H1 (cell line): ENCODE measurements at regions not wholly inside any gene's neighbourhood (a gene's known extent, or its start where the extent isn't known, plus 50 kb on each side); places are given as distances from the start of the nearest gene placed in this dataset.

Experiments
- CTCF ChIA-PET: fragments of 300-600 bp; sonication (Branson Sonifier 250); formaldehyde crosslinking; loops from one replicate; lab custom pipeline; 2021; ENCODE audit not compliant: partially characterized antibody; lab: Charles Lee
- POLR2A ChIA-PET: fragments of 300-600 bp; sonication (Branson Sonifier 250); formaldehyde crosslinking; loops from one replicate; lab custom pipeline; 2021; ENCODE audit warnings: inconsistent platforms; ENCODE audit not compliant: partially characterized antibody; lab: Charles Lee
- DNase-seq, 2 experiments: peaks; one replicate each; pipeline versions ENCODE4 v3.0.0 to v3.0.0-alpha.2; 2010 to 2022; ENCODE audit warnings: low spot score in 2 of 2, low read depth in 1 of 2, mixed read lengths in 1 of 2
- FAIRE-seq: peaks from 2 replicates; lab custom pipeline; 2011; peaks lifted over from hg19 to GRCh38; lab: Jason Lieb, UNC
- H2AFZ ChIP-seq: 2 replicates; pipeline ENCODE4 v1.8.1; 2012; ENCODE audit warnings: low read length, inconsistent platforms
- H2AK5ac ChIP-seq: 2 replicates; pipeline ENCODE4 v1.6.1; 2013; ENCODE audit warnings: low read depth, low read length
- H2BK120ac ChIP-seq: replicated peaks from 2 replicates; pipeline ENCODE3; 2013; ENCODE audit warnings: low read depth, low read length, inconsistent platforms
- H2BK12ac ChIP-seq: 2 replicates; pipeline ENCODE4 v1.6.1; 2013; ENCODE audit warnings: low read depth, low read length
- H2BK15ac ChIP-seq: 2 replicates; pipeline ENCODE4 v1.6.1; 2013; ENCODE audit warnings: low read length
- H2BK20ac ChIP-seq: 2 replicates; pipeline ENCODE4 v1.6.1; 2013; ENCODE audit warnings: low read length
- H2BK5ac ChIP-seq: 2 replicates; pipeline ENCODE4 v1.6.1; 2013; ENCODE audit warnings: low read depth, low read length
- H3K14ac ChIP-seq: 2 replicates; pipeline ENCODE4 v1.6.1; 2013; ENCODE audit warnings: inconsistent platforms; ENCODE audit not compliant: insufficient read length
- H3K18ac ChIP-seq: 2 replicates; pipeline ENCODE4 v1.6.1; 2013; ENCODE audit warnings: low read length; ENCODE audit errors: extremely low read depth
- H3K23ac ChIP-seq: 2 replicates; pipeline ENCODE4 v1.6.1; 2013; ENCODE audit warnings: inconsistent platforms; ENCODE audit not compliant: insufficient read length
- H3K23me2 ChIP-seq: 2 replicates; pipeline ENCODE4 v1.6.1; 2013; ENCODE audit warnings: low read depth, low read length
- H3K27ac ChIP-seq: 2 replicates; pipeline ENCODE4 v1.6.1; 2011; ENCODE audit warnings: low read depth, low read length, inconsistent platforms
- H3K27me3 ChIP-seq, 4 experiments: replicated peaks in 1 of 4; 1 replicate in 1 of 4; 2 replicates in 3 of 4; pipeline versions ENCODE4 v1.6.1 to v1.8.1; 2011 to 2013; ENCODE audit warnings: low read length in 3 of 4, mild to moderate bottlenecking in 3 of 4, inconsistent platforms in 2 of 4, mixed read lengths in 2 of 4, moderate library complexity in 1 of 4; ENCODE audit not compliant: control insufficient read depth in 3 of 4, insufficient read depth in 3 of 4; ENCODE audit errors: extremely low read depth in 1 of 4
- H3K36me3 ChIP-seq, 4 experiments: 2 replicates each; pipeline versions ENCODE4 v1.6.1 to v1.8.1; 2011 to 2013; ENCODE audit warnings: mild to moderate bottlenecking in 4 of 4, low read length in 3 of 4, moderate library complexity in 2 of 4, control low read depth in 1 of 4, inconsistent platforms in 1 of 4; ENCODE audit not compliant: insufficient read depth in 4 of 4, control insufficient read depth in 2 of 4
- H3K4ac ChIP-seq: replicated peaks from 2 replicates; pipeline ENCODE3; 2013; ENCODE audit warnings: low read length, low read depth, mixed read lengths, inconsistent platforms; ENCODE audit not compliant: insufficient read length
- H3K4me1 ChIP-seq, 4 experiments: replicated peaks in 1 of 4; 1 replicate in 1 of 4; 2 replicates in 3 of 4; pipeline versions ENCODE4 v1.6.1 to v1.8.1; 2011 to 2013; ENCODE audit warnings: low read length in 3 of 4, inconsistent platforms in 2 of 4, mixed read lengths in 1 of 4; ENCODE audit not compliant: insufficient read depth in 4 of 4, control insufficient read depth in 3 of 4
- H3K4me2 ChIP-seq, 2 experiments: 2 replicates each; pipeline versions ENCODE4 v1.6.1 to v1.8.1; 2011 to 2013; ENCODE audit warnings: low read depth in 2 of 2, low read length in 2 of 2, control low read depth in 1 of 2, inconsistent platforms in 1 of 2, mild to moderate bottlenecking in 1 of 2; ENCODE audit not compliant: insufficient read depth in 1 of 2
- H3K4me3 ChIP-seq, 4 experiments: fragments of 200-600, 300-600 bp in 1 of 4; sonication (generic), shearing (Covaris generic), sonication (Bioruptor Twin) in 1 of 4; 2 replicates each; pipeline versions ENCODE4 v1.5.1 to v1.8.1; 2011 to 2016; ENCODE audit warnings: low read length in 4 of 4, low read depth in 3 of 4, control low read depth in 2 of 4, inconsistent platforms in 2 of 4, mild to moderate bottlenecking in 2 of 4, mixed read lengths in 1 of 4, moderate library complexity in 1 of 4; ENCODE audit not compliant: insufficient read depth in 2 of 4; ENCODE audit errors: extremely low read depth in 1 of 4
- H3K56ac ChIP-seq: replicated peaks from 2 replicates; pipeline ENCODE3; 2013; ENCODE audit warnings: low read depth, mild to moderate bottlenecking, mixed read lengths, low read length, inconsistent platforms; ENCODE audit not compliant: insufficient read length
- H3K79me1 ChIP-seq: 2 replicates; pipeline ENCODE4 v1.6.1; 2013; ENCODE audit warnings: low read depth, low read length, control low read depth
- H3K79me2 ChIP-seq, 2 experiments: 2 replicates each; pipeline versions ENCODE4 v1.6.1 to v1.8.1; 2012 to 2013; ENCODE audit warnings: low read length in 2 of 2, mild to moderate bottlenecking in 2 of 2, inconsistent platforms in 1 of 2; ENCODE audit not compliant: insufficient read depth in 2 of 2, control insufficient read depth in 1 of 2
- H3K9ac ChIP-seq, 4 experiments: replicated peaks in 1 of 4; 1 replicate in 1 of 4; 2 replicates in 3 of 4; pipeline versions ENCODE4 v1.6.1 to v1.8.1; 2011 to 2013; ENCODE audit warnings: low read depth in 3 of 4, low read length in 3 of 4, control low read depth in 2 of 4, mild to moderate bottlenecking in 2 of 4, moderate library complexity in 2 of 4, inconsistent platforms in 1 of 4; ENCODE audit errors: extremely low read depth in 1 of 4
- H3K9me3 ChIP-seq, 2 experiments: 2 replicates each; pipeline versions ENCODE4 v1.6.1 to v1.8.1; 2012 to 2013; ENCODE audit warnings: mild to moderate bottlenecking in 2 of 2, moderate library complexity in 2 of 2, control low read depth in 1 of 2, inconsistent platforms in 1 of 2, low read depth in 1 of 2, low read length in 1 of 2, mixed read lengths in 1 of 2; ENCODE audit not compliant: insufficient read depth in 2 of 2
- H4K20me1 ChIP-seq, 2 experiments: replicated peaks in 1 of 2; 2 replicates each; pipeline versions ENCODE3 to v1.8.1; 2011 to 2013; ENCODE audit warnings: inconsistent platforms in 2 of 2, low read length in 2 of 2, mild to moderate bottlenecking in 1 of 2; ENCODE audit not compliant: insufficient read depth in 2 of 2, control insufficient read depth in 1 of 2
- H4K5ac ChIP-seq: 2 replicates; pipeline ENCODE4 v1.6.1; 2013; ENCODE audit warnings: low read length, low read depth, mixed read lengths, inconsistent platforms; ENCODE audit not compliant: insufficient read length
- H4K8ac ChIP-seq: 2 replicates; pipeline ENCODE4 v1.8.0; 2013; ENCODE audit warnings: mild to moderate bottlenecking, moderate library complexity, low read length, inconsistent platforms; ENCODE audit not compliant: insufficient read depth; ENCODE audit errors: extremely low read depth
- H4K91ac ChIP-seq: replicated peaks from 2 replicates; pipeline ENCODE3; 2013; ENCODE audit warnings: low read length, mixed read lengths, inconsistent platforms; ENCODE audit not compliant: insufficient read length
- ATF3 ChIP-seq: IDR thresholded peaks from 2 replicates; pipeline ENCODE4 v1.6.1; 2011; ENCODE audit warnings: low read depth, mild to moderate bottlenecking, low read length; ENCODE audit not compliant: insufficient read depth
- CEBPB ChIP-seq: IDR thresholded peaks from 2 replicates; pipeline ENCODE4 v1.6.1; 2012; ENCODE audit warnings: low read depth, low read length
- CHD2 ChIP-seq: IDR thresholded peaks from 2 replicates; pipeline ENCODE4 v1.6.1; 2012; ENCODE audit warnings: low read length, improper control_type of control experiment
- FOSL1 ChIP-seq: IDR thresholded peaks from 2 replicates; pipeline ENCODE4 v1.6.1; 2011; ENCODE audit warnings: mild to moderate bottlenecking, low read depth, low read length, moderate library complexity; ENCODE audit not compliant: insufficient read depth
- GTF2F1 ChIP-seq: IDR thresholded peaks from 2 replicates; pipeline ENCODE4 v1.6.1; 2012; ENCODE audit warnings: low read depth, low read length, improper control_type of control experiment, borderline replicate concordance
- HDAC2 ChIP-seq, 2 experiments: fragments of 300-600 bp in 1 of 2; sonication (generic) in 1 of 2; IDR thresholded peaks; 2 replicates each; pipeline ENCODE4 v1.6.1; 2011 to 2012; ENCODE audit warnings: low read depth in 2 of 2, low read length in 2 of 2, mild to moderate bottlenecking in 2 of 2, moderate library complexity in 2 of 2, borderline replicate concordance in 1 of 2, inconsistent platforms in 1 of 2
- KDM1A ChIP-seq: fragments of 200-600, 300-600 bp; sonication (generic); IDR thresholded peaks from 2 replicates; pipeline ENCODE4 v1.7.1; 2016; ENCODE audit warnings: mild to moderate bottlenecking, low read length, borderline replicate concordance
- RAD21 ChIP-seq, 2 experiments: IDR thresholded peaks in 1 of 2; conservative IDR thresholded peaks in 1 of 2; 2 replicates each; pipeline ENCODE4 v1.6.1; 2011; ENCODE audit warnings: low read depth in 2 of 2, low read length in 2 of 2, improper control_type of control experiment in 1 of 2, inconsistent platforms in 1 of 2, mild to moderate bottlenecking in 1 of 2, moderate library complexity in 1 of 2
- SIX5 ChIP-seq: IDR thresholded peaks from 2 replicates; pipeline ENCODE4 v1.6.1; 2011; ENCODE audit warnings: mild to moderate bottlenecking, low read depth, low read length
- SRF ChIP-seq: IDR thresholded peaks from 2 replicates; pipeline ENCODE4 v1.6.1; 2011; ENCODE audit warnings: mild to moderate bottlenecking, low read depth, low read length, moderate library complexity
- WGBS, 2 experiments: shearing (Covaris generic) in 1 of 2; methylation state at CpG; one replicate each; pipeline versions ENCODE4 v1.1.6 to v1.1.7; 2013 to 2015; ENCODE audit warnings: low lambda C conversion rate in 2 of 2, mixed read lengths in 2 of 2, inconsistent platforms in 1 of 2, low coverage in 1 of 2, missing lambda C conversion rate in 1 of 2; ENCODE audit not compliant: insufficient replicate concordance in 2 of 2, insufficient coverage in 1 of 2, insufficient read length in 1 of 2; ENCODE audit errors: extremely low coverage in 1 of 2, missing lambda C conversion rate in 1 of 2; 5-methylcytosine and 5-hydroxymethylcytosine counted together

GRCh38 chr1:90557706-90558105 lies 159.4 kb downstream of the BARHL2 start:
- 87 to 97% methylated on average over 2 to 4 of the region's 4 CpGs for WGBS, 2 experiments
- H4K20me1 ChIP-seq = peaks cover 0 to 5% of the 10 kb centered on the region in 2 experiments
- DNase-seq (no peak), FAIRE-seq (no peak)
- H3K4me3 ChIP-seq = no peak overlapping the region
- H4K91ac ChIP-seq = no peak overlapping the region
- H3K4me1 ChIP-seq = peaks cover 0 to 26% (median 16%) of the 10 kb centered on the region in 4 experiments; a peak in 6 of 7 replicates
- H3K79me2 ChIP-seq = no peaks in the 10 kb centered on the region
- no peak overlapping the region for H3K23ac ChIP-seq
- H4K5ac ChIP-seq = no peak overlapping the region
- no peak overlapping the region for H3K4me2 ChIP-seq
- H2BK15ac ChIP-seq = no peak overlapping the region
- peaks cover 10 to 28% (median 20%) of the 10 kb centered on the region in 4 experiments for H3K27me3 ChIP-seq
- no peak overlapping the region for H4K8ac ChIP-seq
- no peaks in the 10 kb centered on the region for H3K9me3 ChIP-seq
- H2BK120ac ChIP-seq = no peak overlapping the region
- H3K27ac ChIP-seq = no peak overlapping the region
- POLR2A ChIA-PET = interaction anchor here (0.8 kb wide), 1 partner anchor 10 kb away, joined by 4 read pairs; no protein-coding TSS in a partner anchor
- no peak overlapping the region for H3K18ac ChIP-seq
- H3K9ac ChIP-seq = no peak overlapping the region
- H3K14ac ChIP-seq = no peak overlapping the region
- H3K23me2 ChIP-seq = no peaks in the 10 kb centered on the region; the same call in 1 of the 2 replicates
- H3K56ac ChIP-seq = no peak overlapping the region
- no peaks in the 10 kb centered on the region for H3K36me3 ChIP-seq
- no peaks in the 10 kb centered on the region for H3K79me1 ChIP-seq
- H3K4ac ChIP-seq = no peak overlapping the region
- TF ChIP-seq ATF3 = no peak
- no peak for TF ChIP-seq FOSL1
- no peak for TF ChIP-seq CHD2
- TF ChIP-seq HDAC2 (IDR thresholded peaks at IDR 0.05; ENCODE audit: borderline replicate concordance in 1 of 2, low read depth in 2 of 2, low read length in 2 of 2) = no peak
- TF ChIP-seq KDM1A = no peak
- TF ChIP-seq SIX5 = no peak
- no peak for TF ChIP-seq SRF
- no peak for TF ChIP-seq RAD21 (IDR thresholded peaks at IDR 0.05 in 1 of 2, conservative IDR thresholded peaks at IDR 0.05 in 1 of 2; ENCODE audit: low read depth in 2 of 2, low read length in 2 of 2)
- no peak for TF ChIP-seq GTF2F1
- TF ChIP-seq CEBPB = no peak
- no peak overlapping the region for H2BK5ac ChIP-seq
- H2BK20ac ChIP-seq = no peak overlapping the region
- no peak overlapping the region for H2AFZ ChIP-seq
- CTCF ChIA-PET = interaction anchor here (0.6 to 1.7 kb wide), 6 partner anchors 21 to 510 kb away, joined by 3 to 7 read pairs (median 3); no protein-coding TSS in a partner anchor
- H2BK12ac ChIP-seq = no peak overlapping the region
- H2AK5ac ChIP-seq = no peak overlapping the region
